K562 (cell line): ENCODE measurements at regions not wholly inside any gene's neighbourhood (a gene's known extent, or its start where the extent isn't known, plus 50 kb on each side); places are given as distances from the start of the nearest gene placed in this dataset.

Experiments
- ATAC-seq: fragments of 200-7000 bp; cut with Tn5 transposase; 3 replicates; pipeline ENCODE4 v1.9.1; 2020; ENCODE audit warnings: moderate library complexity
- BruUV-seq: library from RNA; stranded (reverse); fragments of 400-500 nt; replicated peaks from 2 replicates; lab custom pipeline; 2021; lab: Mats Ljungman, UMichigan
- CTCF ChIA-PET: fragments of 300-600 bp; formaldehyde crosslinking; extraction: SDS; loops from one replicate; lab custom pipeline; 2021; ENCODE audit warnings: low intra/inter-chr PET ratio; lab: Yijun Ruan, JAX
- POLR2A ChIA-PET: fragments of 300-600, 350-650 bp; sonication (Branson Sonifier 250); formaldehyde crosslinking; extraction: SDS; loops from one replicate; lab custom pipeline; 2021; ENCODE audit warnings: antibody characterized with exemption, inconsistent platforms; lab: Yijun Ruan, JAX
- DNase-seq, 4 experiments: peaks; one replicate each; pipeline versions ENCODE4 v3.0.0 to v3.0.0-alpha.2; 2011 to 2018; ENCODE audit warnings: low spot score in 3 of 4, mixed read lengths in 3 of 4; ENCODE audit errors: extremely low read depth in 1 of 4
- FAIRE-seq: peaks from 2 replicates; lab custom pipeline; 2011; peaks lifted over from hg19 to GRCh38; lab: Jason Lieb, UNC
- H2AFZ ChIP-seq: 2 replicates; pipeline ENCODE4 v1.6.0; 2011; ENCODE audit warnings: low read depth, low read length, control low read depth, inconsistent platforms
- H3K27ac ChIP-seq: fragments of 200-600 bp; 3 replicates; pipeline ENCODE4 v1.8.0; 2011; ENCODE audit warnings: low read depth, mild to moderate bottlenecking, control low read depth, inconsistent platforms, low read length, moderate library complexity, mixed read lengths; ENCODE audit errors: extremely low read depth
- H3K27me3 ChIP-seq, 2 experiments: fragments of 300-600 bp in 1 of 2; 2 replicates in 1 of 2; 3 replicates in 1 of 2; pipeline versions ENCODE4 v1.6.0 to v1.8.0; 2011; ENCODE audit warnings: inconsistent platforms in 2 of 2, low read length in 2 of 2, mild to moderate bottlenecking in 1 of 2, mixed read lengths in 1 of 2, moderate library complexity in 1 of 2; ENCODE audit not compliant: control insufficient read depth in 2 of 2, insufficient read depth in 2 of 2
- H3K36me3 ChIP-seq: fragments of 300-600 bp; 3 replicates; pipeline ENCODE4 v1.8.0; 2011; ENCODE audit warnings: mild to moderate bottlenecking, low read length, inconsistent platforms; ENCODE audit not compliant: control insufficient read depth, insufficient read depth
- H3K4me1 ChIP-seq, 2 experiments: fragments of 200-600 bp in 1 of 2; replicated peaks in 1 of 2; 2 replicates in 1 of 2; 3 replicates in 1 of 2; pipeline versions ENCODE4 v1.5.1 to v1.8.0; 2011; ENCODE audit warnings: inconsistent platforms in 2 of 2, low read length in 2 of 2, mild to moderate bottlenecking in 1 of 2, mixed read lengths in 1 of 2, moderate library complexity in 1 of 2; ENCODE audit not compliant: control insufficient read depth in 2 of 2, insufficient read depth in 2 of 2
- H3K4me2 ChIP-seq: 2 replicates; pipeline ENCODE4 v1.6.1; 2011; ENCODE audit warnings: low read length, control low read depth, inconsistent platforms, mixed read lengths; ENCODE audit not compliant: insufficient read depth
- H3K4me3 ChIP-seq: fragments of 200-600 bp; sonication (generic), shearing (Covaris generic); 2 replicates; pipeline ENCODE4 v1.5.1; 2016; ENCODE audit warnings: control low read depth, inconsistent platforms
- H3K79me2 ChIP-seq: fragments of 200-600 bp; 3 replicates; pipeline ENCODE4 v1.8.0; 2011; ENCODE audit warnings: low read length, inconsistent platforms; ENCODE audit not compliant: control insufficient read depth, insufficient read depth
- H3K9ac ChIP-seq, 2 experiments: 2 replicates each; pipeline versions ENCODE4 v1.6.0 to v1.6.1; 2011; ENCODE audit warnings: low read depth in 2 of 2, low read length in 2 of 2, control low read depth in 1 of 2, inconsistent platforms in 1 of 2, mild to moderate bottlenecking in 1 of 2, mixed read lengths in 1 of 2; ENCODE audit not compliant: insufficient read depth in 1 of 2
- H3K9me1 ChIP-seq: one replicate; pipeline ENCODE4 v1.6.0; 2011; ENCODE audit warnings: inconsistent platforms, mild to moderate bottlenecking, low read length, moderate library complexity; ENCODE audit not compliant: control insufficient read depth, insufficient read depth
- H3K9me3 ChIP-seq: replicated peaks from 2 replicates; pipeline ENCODE4 v1.5.1; 2011; ENCODE audit warnings: low read depth, low read length, inconsistent platforms; ENCODE audit not compliant: control insufficient read depth, insufficient read depth
- H4K20me1 ChIP-seq: replicated peaks from 2 replicates; pipeline ENCODE4 v1.6.1; 2011; ENCODE audit warnings: low read length, inconsistent platforms, mixed read lengths; ENCODE audit not compliant: control insufficient read depth, insufficient read depth
- C11orf30 ChIP-seq: fragments of 450-650 bp; IDR thresholded peaks from 2 replicates; pipeline ENCODE4 v1.6.1; 2016; ENCODE audit warnings: low read depth, mild to moderate bottlenecking
- EGR1 ChIP-seq: fragments of 450-650 bp; conservative IDR thresholded peaks from 2 replicates; pipeline ENCODE4 v1.6.1; 2017; ENCODE audit warnings: mild to moderate bottlenecking
- GTF3C2 ChIP-seq: IDR thresholded peaks from 3 replicates; pipeline ENCODE4 v1.6.1; 2011; ENCODE audit warnings: borderline replicate concordance, mild to moderate bottlenecking, moderate library complexity; ENCODE audit not compliant: insufficient read length; ENCODE audit errors: extremely low read depth
- MLX ChIP-seq, 2 experiments: fragments of 450-650 bp in 1 of 2; sonication (generic) in 1 of 2; formaldehyde crosslinking; conservative IDR thresholded peaks; 2 replicates each; pipeline versions ENCODE4 v1.4.0 to v1.8.1; 2020 to 2022; ENCODE audit warnings: mild to moderate bottlenecking in 1 of 2, missing genetic modification reagents in 1 of 2
- NBN ChIP-seq: fragments of 450-650 bp; IDR thresholded peaks from 2 replicates; pipeline ENCODE4 v1.6.1; 2016; ENCODE audit warnings: low read depth, mild to moderate bottlenecking
- PBX2 ChIP-seq, 2 experiments: IDR thresholded peaks in 1 of 2; conservative IDR thresholded peaks in 1 of 2; 2 replicates each; pipeline ENCODE4 v1.6.1; 2016; ENCODE audit warnings: low read depth in 2 of 2, mild to moderate bottlenecking in 1 of 2, missing compliant biosample characterization in 1 of 2, missing genetic modification characterization in 1 of 2, moderate library complexity in 1 of 2
- ZNF316 ChIP-seq: fragments of 450-650 bp; IDR thresholded peaks from 2 replicates; pipeline ENCODE4 v1.6.1; 2016
- WGBS: fragments of 100-300 bp; shearing (Covaris generic); methylation state at CpG from one replicate; pipeline ENCODE4 v1.1.6; 2016; ENCODE audit warnings: low coverage, mixed read lengths; ENCODE audit not compliant: insufficient coverage; ENCODE audit errors: missing lambda C conversion rate; 5-methylcytosine and 5-hydroxymethylcytosine counted together
- in situ Hi-C: fragments of 300-500 bp; cut with MboI; formaldehyde crosslinking; loops from 4 replicates; pipeline ENCODE4 v1.15.0; 2018; ENCODE audit warnings: inconsistent platforms, mixed read lengths
- intact Hi-C: fragments of 100-400 bp; cut with micrococcal nuclease; formaldehyde crosslinking; loops from 2 replicates; pipeline ENCODE4 v1.14.2; 2022

- TF ChIP-seq PBX2 (CRISPR knock-in tag; IDR thresholded peaks at IDR 0.05; ENCODE audit: low read depth) (no peak), PBX2 (tag; conservative IDR thresholded peaks at IDR 0.05; ENCODE audit: low read depth) (peak; percentile 78), C11orf30 (peak; percentile 87)
These were observed 81.1 kb upstream of the TRIM24 start (continued) for GRCh38 chr7:138378741-138379559.

GRCh38 chr7:138382862-138383565, 77.0 kb upstream of the TRIM24 start:
- ATAC-seq (no peak), DNase-seq (no peak), FAIRE-seq (no peak)
- no peak for TF ChIP-seq NBN
- TF ChIP-seq C11orf30 = peak; percentile 51; the same call in 1 of the 2 replicates
- peak; percentile 78 for TF ChIP-seq ZNF316
- TF ChIP-seq EGR1 = no peak
- TF ChIP-seq MLX (CRISPR knock-in tag; conservative IDR thresholded peaks at IDR 0.05) = no peak
- TF ChIP-seq GTF3C2 = no peak
- H3K9me1 ChIP-seq = no peaks in the 10 kb centered on the region
- ChIA-PET POLR2A (no interaction called here), CTCF (no interaction called here)
- no peak overlapping the region for H3K4me2 ChIP-seq
- no peaks in the 10 kb centered on the region for H3K79me2 ChIP-seq
- no peak overlapping the region for H3K9ac ChIP-seq
- no peak overlapping the region; the same call in 1 of the 2 replicates for H2AFZ ChIP-seq
- no peak overlapping the region for H3K27ac ChIP-seq
- no peaks in the 10 kb centered on the region for H4K20me1 ChIP-seq
- no peaks in the 10 kb centered on the region for H3K27me3 ChIP-seq
- H3K36me3 ChIP-seq = no peaks in the 10 kb centered on the region
- H3K4me1 ChIP-seq = peaks cover 5 to 10% of the 10 kb centered on the region in 2 experiments; a peak in 2 of 5 replicates
- intact Hi-C loops (no loop called here), in situ Hi-C loops (no loop called here)
- no peak overlapping the region for H3K4me3 ChIP-seq
- BruUV-seq = no TSS peak
- H3K9me3 ChIP-seq = peaks cover 4% of the 10 kb centered on the region
- 26% methylated on average over 2 of the region's 2 CpGs for WGBS
